Psoas muscle (tissue), 7 donors: ENCODE measurements at regions not wholly inside any gene's neighbourhood (a gene's known extent, or its start where the extent isn't known, plus 50 kb on each side); places are given as distances from the start of the nearest gene placed in this dataset.

ENCODE experiments used
- ATAC-seq, 4 donors: fragments of 200-7000 bp; cut with Tn5 transposase; one replicate each; pipeline ENCODE4 v1.9.1; 2020; ENCODE audit warnings: moderate library complexity in 3 of 4, mild to moderate bottlenecking in 2 of 4
- DNase-seq, 2 donors: peaks; one replicate each; pipeline ENCODE4 v3.0.0-alpha.2; 2020
- H3K27ac ChIP-seq: fragments of 200-600 bp; one replicate; pipeline ENCODE4 v1.8.0; 2022
- H3K27me3 ChIP-seq, 3 donors: fragments of 200-600 bp in 1 of 3; one replicate each; pipeline versions ENCODE4 v1.6.1 to v1.8.0; 2013 to 2022; ENCODE audit warnings: low read length in 2 of 3, mild to moderate bottlenecking in 2 of 3, moderate library complexity in 1 of 3; ENCODE audit not compliant: insufficient read depth in 3 of 3
- H3K36me3 ChIP-seq, 2 donors: fragments of 200-600 bp in 1 of 2; one replicate each; pipeline versions ENCODE4 v1.6.1 to v1.8.0; 2013 to 2022; ENCODE audit warnings: low read depth in 1 of 2, mild to moderate bottlenecking in 1 of 2, moderate library complexity in 1 of 2; ENCODE audit not compliant: insufficient read depth in 1 of 2
- H3K4me1 ChIP-seq: fragments of 200-600 bp; one replicate; pipeline ENCODE4 v1.8.0; 2022
- H3K4me3 ChIP-seq: fragments of 200-600 bp; one replicate; pipeline ENCODE4 v1.8.0; 2022; ENCODE audit warnings: mild to moderate bottlenecking
- H3K9me3 ChIP-seq: fragments of 200-600 bp; one replicate; pipeline ENCODE4 v1.8.0; 2022
- WGBS, 3 donors: extraction: QIAGEN DNeasy Blood & Tissue Kit; methylation state at CpG; one replicate each; pipeline versions ENCODE4 v1.1.6 to v1.1.7; 2013; 5-methylcytosine and 5-hydroxymethylcytosine counted together
- intact Hi-C, 2 donors: fragments of 100-400 bp; cut with DNase I; formaldehyde crosslinking; loops; one replicate each; pipeline versions ENCODE4 v1.11.0 to v1.14.2; 2022
- TF ChIP-seq, protein P1 (sequence below): fragments of 200-600 bp; IDR thresholded peaks from one replicate; pipeline ENCODE4 v1.8.0; 2022; ENCODE audit warnings: antibody characterized with exemption
- donor health status: healthy with polysubstance abuse.
- donor health status: DM: no; HTN: no; CAD: no; lungs with moderate emphysema.
- donor health status: Bipolar disorder and iron deficiency.
- donor health status: healthy.
- donor health status: DM: yes; HTN: yes; CAD: no.
- donor health status: DM: no; HTN: no; CAD: no.
- donor health status: DM: yes; HTN: yes; CAD: no.

DNA sequence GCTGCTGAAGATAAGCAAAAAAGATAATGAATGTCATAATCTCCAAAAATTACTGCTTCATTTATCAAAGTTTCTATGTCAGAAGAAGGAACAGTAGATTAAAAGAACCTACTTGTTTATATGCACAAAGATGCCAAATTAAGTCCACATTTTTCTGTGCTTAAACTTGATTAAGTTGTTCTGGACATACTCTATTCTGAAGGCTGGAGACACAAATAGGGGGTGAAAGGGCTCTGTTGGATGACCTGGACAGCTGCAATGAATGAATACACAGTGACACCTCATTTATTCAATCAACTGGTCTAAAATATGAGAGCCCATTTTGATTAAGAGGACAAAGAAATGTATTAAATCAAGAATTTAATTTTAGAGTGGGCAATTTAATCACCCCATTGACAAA lies 276.3 kb upstream of the PCDH9 start:
- Histone ChIP-seq H3K27me3 (no peaks in the 10 kb centered on the region), H3K4me1 (no peaks in the 10 kb centered on the region), H3K4me3 (no peak overlapping the region), H3K27ac (no peak overlapping the region), H3K36me3 (no peaks in the 10 kb centered on the region), H3K9me3 (no peaks in the 10 kb centered on the region)
- TF ChIP-seq, protein P1, sequence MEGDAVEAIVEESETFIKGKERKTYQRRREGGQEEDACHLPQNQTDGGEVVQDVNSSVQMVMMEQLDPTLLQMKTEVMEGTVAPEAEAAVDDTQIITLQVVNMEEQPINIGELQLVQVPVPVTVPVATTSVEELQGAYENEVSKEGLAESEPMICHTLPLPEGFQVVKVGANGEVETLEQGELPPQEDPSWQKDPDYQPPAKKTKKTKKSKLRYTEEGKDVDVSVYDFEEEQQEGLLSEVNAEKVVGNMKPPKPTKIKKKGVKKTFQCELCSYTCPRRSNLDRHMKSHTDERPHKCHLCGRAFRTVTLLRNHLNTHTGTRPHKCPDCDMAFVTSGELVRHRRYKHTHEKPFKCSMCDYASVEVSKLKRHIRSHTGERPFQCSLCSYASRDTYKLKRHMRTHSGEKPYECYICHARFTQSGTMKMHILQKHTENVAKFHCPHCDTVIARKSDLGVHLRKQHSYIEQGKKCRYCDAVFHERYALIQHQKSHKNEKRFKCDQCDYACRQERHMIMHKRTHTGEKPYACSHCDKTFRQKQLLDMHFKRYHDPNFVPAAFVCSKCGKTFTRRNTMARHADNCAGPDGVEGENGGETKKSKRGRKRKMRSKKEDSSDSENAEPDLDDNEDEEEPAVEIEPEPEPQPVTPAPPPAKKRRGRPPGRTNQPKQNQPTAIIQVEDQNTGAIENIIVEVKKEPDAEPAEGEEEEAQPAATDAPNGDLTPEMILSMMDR, result no peak
- DNase-seq (no peak), ATAC-seq (no peak)
- intact Hi-C loops, result no loop called here

DNA sequence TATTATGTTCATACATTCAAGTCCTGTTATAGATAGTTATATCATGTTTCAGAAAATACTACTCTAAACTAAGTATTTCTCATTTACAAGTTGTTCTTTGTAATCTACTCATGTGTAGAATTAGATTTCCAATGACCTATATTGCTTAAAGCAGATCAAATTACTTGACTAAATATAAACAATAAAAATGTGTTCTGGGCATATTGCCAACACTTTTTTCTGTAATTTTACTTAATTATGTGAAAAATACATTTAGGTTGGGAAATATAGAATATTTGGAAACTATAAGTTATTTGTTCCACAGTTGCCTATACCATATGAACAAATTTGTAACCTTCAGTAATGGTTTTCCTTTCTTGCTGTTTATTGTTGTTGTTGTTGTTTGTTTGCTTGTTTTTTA lies 275.2 kb upstream of the PCDH9 start:
- ATAC-seq, result no peak
- Histone ChIP-seq H3K27ac (no peak overlapping the region), H3K27me3 (no peaks in the 10 kb centered on the region), H3K36me3 (no peaks in the 10 kb centered on the region), H3K4me3 (no peak overlapping the region), H3K4me1 (no peaks in the 10 kb centered on the region), H3K9me3 (no peaks in the 10 kb centered on the region)
- intact Hi-C loops, result no loop called here
- TF ChIP-seq, protein P1, result no peak
- DNase-seq, result no peak

DNA sequence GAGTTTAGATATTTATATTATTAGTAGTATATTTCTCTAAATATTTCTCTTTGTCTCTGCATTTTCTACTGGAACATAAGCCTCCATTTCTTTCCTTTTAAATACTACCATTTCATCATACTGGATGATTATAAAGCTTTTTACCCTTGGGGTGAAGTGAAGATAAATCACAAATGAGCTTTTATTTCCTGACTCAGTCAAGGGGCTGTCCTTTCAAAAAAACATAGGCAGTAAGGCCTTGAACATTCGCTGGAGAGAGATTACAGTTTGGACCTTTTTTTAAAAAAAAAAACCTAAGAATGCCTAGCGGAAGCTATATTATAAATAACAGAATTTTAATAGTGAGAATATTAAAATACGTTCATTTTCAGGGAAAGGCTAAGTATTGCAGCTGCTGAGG lies 268.8 kb upstream of the PCDH9 start:
- DNase-seq (no peak), ATAC-seq (no peak)
- WGBS, 3 donors, result 73 to 86% (median 75%) methylated on average over 3 of the region's 3 CpGs
- TF ChIP-seq, protein P1, result no peak
- H3K27me3 ChIP-seq, result no peaks in the 10 kb centered on the region
- H3K4me3 ChIP-seq, result no peak overlapping the region
- no peaks in the 10 kb centered on the region for H3K4me1 ChIP-seq
- H3K9me3 ChIP-seq, result no peaks in the 10 kb centered on the region
- no peak overlapping the region for H3K27ac ChIP-seq
- intact Hi-C loops, result no loop called here
- H3K36me3 ChIP-seq, result no peaks in the 10 kb centered on the region

DNA sequence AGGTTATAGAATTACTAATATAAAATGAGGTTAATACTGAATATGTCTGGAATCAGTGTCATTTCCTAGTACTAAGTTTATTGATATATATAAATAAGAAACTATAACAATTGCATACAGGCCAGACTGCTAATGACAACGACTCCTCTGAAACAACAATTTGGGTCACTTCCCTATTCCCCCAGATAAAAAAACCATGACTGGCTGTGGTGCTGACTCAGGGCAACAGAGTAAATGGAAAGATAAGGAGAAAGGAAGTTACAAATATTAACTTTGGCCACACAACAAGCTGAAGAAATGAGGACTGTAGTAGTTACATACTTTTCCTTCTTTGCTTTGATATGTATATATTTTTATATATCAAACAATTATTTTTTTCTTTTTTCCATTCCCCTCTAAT lies 263.7 kb upstream of the PCDH9 start:
- intact Hi-C loops, result no loop called here
- 53 to 58% (median 55%) methylated on average over 1 of the region's 1 CpG for WGBS, 3 donors
- H3K36me3 ChIP-seq, result no peaks in the 10 kb centered on the region
- H3K9me3 ChIP-seq, result no peaks in the 10 kb centered on the region
- no peaks in the 10 kb centered on the region for H3K27me3 ChIP-seq
- H3K27ac ChIP-seq, result no peak overlapping the region
- H3K4me1 ChIP-seq, result no peaks in the 10 kb centered on the region
- no peak overlapping the region for H3K4me3 ChIP-seq
- TF ChIP-seq, protein P1, result no peak
- ATAC-seq, result no peak
- no peak for DNase-seq

DNA sequence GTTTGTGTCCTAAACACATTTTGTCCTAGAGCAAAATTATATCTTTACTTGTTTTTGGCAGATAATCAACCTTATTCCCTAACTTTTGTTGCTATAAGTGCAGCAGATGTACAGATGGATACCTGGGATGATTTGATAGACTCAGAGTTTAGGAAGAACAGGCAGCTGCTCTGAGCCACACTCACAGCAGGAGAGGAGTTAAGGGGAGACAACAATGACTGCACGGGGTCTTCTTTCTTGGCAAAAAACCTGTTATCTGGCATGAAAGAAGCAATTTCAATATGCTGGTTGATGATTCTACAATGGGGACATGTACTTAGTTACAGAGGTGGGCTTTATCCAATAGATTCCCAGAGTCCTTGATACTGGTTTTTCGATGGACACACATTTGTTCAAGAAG lies 258.9 kb upstream of the PCDH9 start:
- H3K9me3 ChIP-seq, result no peaks in the 10 kb centered on the region
- DNase-seq (no peak), ATAC-seq (no peak)
- no peaks in the 10 kb centered on the region for H3K36me3 ChIP-seq
- H3K27me3 ChIP-seq, result no peaks in the 10 kb centered on the region
- no peak overlapping the region for H3K27ac ChIP-seq
- intact Hi-C loops, result no loop called here
- 61 to 64% (median 61%) methylated on average over 2 of the region's 2 CpGs for WGBS, 3 donors
- H3K4me1 ChIP-seq, result no peaks in the 10 kb centered on the region
- H3K4me3 ChIP-seq, result no peak overlapping the region
- TF ChIP-seq, protein P1, result no peak
